Common myeloid progenitor, CD34-positive (primary cell): ENCODE measurements at regions not wholly inside any gene's neighbourhood (a gene's known extent, or its start where the extent isn't known, plus 50 kb on each side); places are given as distances from the start of the nearest gene placed in this dataset.

Experiments
- CTCF ChIA-PET: fragments of 350-600 bp; sonication (Branson Sonifier 250); formaldehyde crosslinking; loops from one replicate; lab custom pipeline; 2021; ENCODE audit warnings: antibody characterized with exemption; lab: Charles Lee
- POLR2A ChIA-PET: fragments of 350-600 bp; sonication (Branson Sonifier 250); formaldehyde crosslinking; loops from one replicate; lab custom pipeline; 2021; ENCODE audit warnings: antibody characterized with exemption; lab: Charles Lee
- DNase-seq, 3 donors: peaks; one replicate each; pipeline versions ENCODE4 v3.0.0 to v3.0.0-alpha.2; 2013
- H3K27ac ChIP-seq, 2 experiments: 1 replicate in 1 of 2; 2 replicates in 1 of 2; pipeline ENCODE4 v1.7.0; 2013; ENCODE audit warnings: inconsistent platforms in 2 of 2, low read length in 2 of 2, mild to moderate bottlenecking in 2 of 2, low read depth in 1 of 2, moderate library complexity in 1 of 2; ENCODE audit not compliant: severe bottlenecking in 2 of 2, insufficient read depth in 1 of 2, poor library complexity in 1 of 2
- H3K27me3 ChIP-seq, 5 experiments: replicated peaks in 2 of 5; 1 replicate in 3 of 5; 2 replicates in 2 of 5; pipeline versions ENCODE4 v1.6.1 to v1.7.0; 2013; ENCODE audit warnings: low read length in 4 of 5, mild to moderate bottlenecking in 2 of 5, moderate library complexity in 2 of 5, inconsistent platforms in 1 of 5; ENCODE audit not compliant: insufficient read depth in 5 of 5, control insufficient read depth in 4 of 5
- H3K36me3 ChIP-seq, 4 experiments: 1 replicate in 2 of 4; 2 replicates in 2 of 4; pipeline versions ENCODE4 v1.6.1 to v1.7.0; 2013; ENCODE audit warnings: low read length in 3 of 4, control low read depth in 1 of 4, mild to moderate bottlenecking in 1 of 4; ENCODE audit not compliant: control insufficient read depth in 4 of 4, insufficient read depth in 4 of 4
- H3K4me1 ChIP-seq, 4 experiments: 1 replicate in 3 of 4; 2 replicates in 1 of 4; pipeline versions ENCODE4 v1.6.1 to v1.7.1; 2013; ENCODE audit warnings: low read length in 3 of 4, mild to moderate bottlenecking in 3 of 4, control low read depth in 1 of 4, inconsistent platforms in 1 of 4, moderate library complexity in 1 of 4; ENCODE audit not compliant: control insufficient read depth in 4 of 4, insufficient read depth in 4 of 4; ENCODE audit errors: control extremely low read depth in 1 of 4
- H3K4me3 ChIP-seq, 7 experiments: 1 replicate in 4 of 7; 2 replicates in 3 of 7; pipeline versions ENCODE4 v1.5.1 to v1.7.0; 2013; ENCODE audit warnings: mild to moderate bottlenecking in 7 of 7, low read length in 6 of 7, moderate library complexity in 6 of 7, inconsistent platforms in 2 of 7, low read depth in 2 of 7, control low read depth in 1 of 7; ENCODE audit not compliant: insufficient read depth in 4 of 7, control insufficient read depth in 1 of 7; ENCODE audit errors: extremely low read depth in 1 of 7
- H3K9me3 ChIP-seq, 5 experiments: 1 replicate in 4 of 5; 2 replicates in 1 of 5; pipeline versions ENCODE4 v1.6.1 to v1.7.1; 2013; ENCODE audit warnings: low read length in 4 of 5, mild to moderate bottlenecking in 2 of 5, inconsistent platforms in 1 of 5, low read depth in 1 of 5, moderate library complexity in 1 of 5; ENCODE audit not compliant: control insufficient read depth in 4 of 5, insufficient read depth in 2 of 5; ENCODE audit errors: control extremely low read depth in 1 of 5
- WGBS: methylation state at CpG from one replicate; pipeline ENCODE4 v1.1.5; 2013; ENCODE audit not compliant: insufficient coverage; 5-methylcytosine and 5-hydroxymethylcytosine counted together

DNA sequence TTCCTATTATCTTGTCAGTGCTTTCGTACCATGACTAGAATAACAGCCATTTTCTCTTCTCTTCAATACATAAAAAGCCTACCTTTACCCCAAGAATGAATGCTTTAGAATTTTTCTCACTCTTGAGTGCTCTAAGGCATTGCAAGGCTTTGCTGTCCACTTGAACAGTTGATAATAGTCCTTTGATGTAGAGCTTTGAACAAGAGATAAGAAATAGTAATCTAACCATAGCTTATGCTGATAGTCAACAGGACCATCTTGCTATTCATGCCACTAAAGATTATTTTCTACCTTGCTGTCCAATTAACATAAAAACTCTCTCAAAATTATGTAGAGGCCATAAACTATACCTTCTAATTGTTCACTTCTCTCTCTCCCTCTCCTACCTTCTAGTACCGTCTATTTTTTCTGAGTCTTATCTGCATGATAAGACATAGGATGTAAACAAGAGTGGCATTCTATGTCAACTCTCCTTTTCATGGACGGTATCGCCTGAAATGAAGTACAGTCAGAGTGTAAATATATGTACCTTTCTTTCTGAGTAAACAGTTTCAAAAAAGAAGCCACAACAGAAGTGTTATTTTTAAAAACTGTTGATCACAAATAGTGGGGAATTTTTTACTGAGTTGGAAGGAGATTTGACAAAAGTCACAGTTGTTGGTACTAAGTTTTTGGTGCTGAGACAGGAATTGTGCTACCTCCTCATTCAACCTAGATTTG, 297.9 kb downstream of the NDFIP2 start:
- ChIA-PET POLR2A (no interaction called here), CTCF (interaction anchor here (0.7 to 3.4 kb wide), 3 partner anchors 13 to 585 kb away, joined by 3 to 19 read pairs (median 3); no protein-coding TSS in a partner anchor)
- DNase-seq, result no peak
- WGBS, result 100% methylated on average over 1 of the region's 4 CpGs
- Histone ChIP-seq H3K27ac (no peak overlapping the region), H3K9me3 (no peaks in the 10 kb centered on the region), H3K27me3 (no peaks in the 10 kb centered on the region), H3K4me3 (no peak overlapping the region), H3K36me3 (no peaks in the 10 kb centered on the region), H3K4me1 (peaks cover 0 to 5% (median 0%) of the 10 kb centered on the region in 4 experiments)

DNA sequence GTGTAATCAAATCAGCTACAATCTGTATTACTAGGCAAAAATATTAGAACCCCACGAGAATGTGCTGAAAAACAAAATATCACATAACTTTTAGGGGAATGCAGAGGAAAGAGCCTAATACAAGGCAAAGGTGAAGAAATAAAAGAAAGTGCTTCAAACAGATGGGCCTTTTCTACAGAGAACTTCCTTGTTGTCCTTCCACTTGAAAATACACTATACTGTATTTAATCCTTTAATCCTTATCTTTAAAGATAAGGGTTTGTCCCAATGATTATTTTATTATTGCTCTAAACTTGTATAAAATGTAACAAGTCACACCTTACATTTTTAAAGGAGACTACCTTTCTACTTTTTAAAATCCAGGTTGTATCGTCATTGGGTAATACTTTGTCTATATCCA, 296.5 kb downstream of the NDFIP2 start:
- CTCF ChIA-PET, result interaction anchor here (3.4 kb wide), 1 partner anchor 586 kb away, joined by 19 read pairs; no protein-coding TSS in a partner anchor
- no peak for DNase-seq
- WGBS, result no CpG with 5 or more reads among the region's 2 CpGs

DNA sequence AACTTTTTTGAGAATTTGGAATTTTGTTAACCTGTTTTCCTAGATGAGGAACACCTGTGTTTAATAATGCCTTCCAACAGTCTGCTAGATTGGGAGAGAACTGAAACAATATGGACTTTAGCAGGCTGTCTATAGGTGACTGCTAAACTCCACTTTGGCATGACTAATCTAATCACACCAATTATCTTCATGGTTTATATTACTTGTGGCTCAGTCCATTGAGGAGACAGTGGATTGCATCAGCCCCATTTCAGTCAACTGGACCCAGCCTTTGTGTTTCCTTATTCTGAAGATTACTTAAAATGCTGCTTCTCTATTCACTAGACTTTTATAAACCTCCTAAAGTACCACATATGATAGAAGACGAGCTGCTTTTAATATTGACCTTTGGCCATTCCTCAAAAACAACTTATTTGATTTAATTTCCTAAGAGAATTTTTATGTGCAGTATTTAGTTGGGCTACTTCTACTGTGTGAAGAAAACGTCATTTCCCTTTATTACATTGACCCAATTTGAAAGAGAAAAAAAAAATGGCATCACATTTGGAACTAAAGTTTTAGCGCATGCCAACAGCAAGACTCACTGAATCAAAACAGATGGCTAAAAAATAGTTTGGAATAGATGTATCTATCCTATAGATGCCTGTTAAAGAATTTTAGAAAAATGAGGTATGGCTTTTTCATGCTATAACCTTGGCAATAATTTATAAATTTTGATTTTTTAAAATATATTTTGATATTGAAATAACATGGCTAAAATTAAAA, 295.8 kb downstream of the NDFIP2 start:
- Histone ChIP-seq H3K36me3 (no peaks in the 10 kb centered on the region), H3K4me3 (no peak overlapping the region), H3K27me3 (no peaks in the 10 kb centered on the region), H3K27ac (no peak overlapping the region), H3K4me1 (no peaks in the 10 kb centered on the region), H3K9me3 (peaks cover 0 to 1% (median 0%) of the 10 kb centered on the region in 5 experiments)
- ChIA-PET POLR2A (no interaction called here), CTCF (interaction anchor here (0.7 to 3.4 kb wide), 9 partner anchors 12 to 1241 kb away, joined by 3 to 19 read pairs (median 3); no protein-coding TSS in a partner anchor)
- peak in 2 of 3 donors; percentile 21 to 25 for DNase-seq
- WGBS, result 100% methylated on average over 1 of the region's 3 CpGs

More for the DNA sequence above, 296.5 kb downstream of the NDFIP2 start:
- no peak overlapping the region for H3K4me3 ChIP-seq
- H3K27ac ChIP-seq, result no peak overlapping the region
- H3K36me3 ChIP-seq, result no peaks in the 10 kb centered on the region
- POLR2A ChIA-PET, result no interaction called here
- no peaks in the 10 kb centered on the region for H3K27me3 ChIP-seq
- H3K9me3 ChIP-seq, result no peaks in the 10 kb centered on the region
- H3K4me1 ChIP-seq, result no peaks in the 10 kb centered on the region

DNA sequence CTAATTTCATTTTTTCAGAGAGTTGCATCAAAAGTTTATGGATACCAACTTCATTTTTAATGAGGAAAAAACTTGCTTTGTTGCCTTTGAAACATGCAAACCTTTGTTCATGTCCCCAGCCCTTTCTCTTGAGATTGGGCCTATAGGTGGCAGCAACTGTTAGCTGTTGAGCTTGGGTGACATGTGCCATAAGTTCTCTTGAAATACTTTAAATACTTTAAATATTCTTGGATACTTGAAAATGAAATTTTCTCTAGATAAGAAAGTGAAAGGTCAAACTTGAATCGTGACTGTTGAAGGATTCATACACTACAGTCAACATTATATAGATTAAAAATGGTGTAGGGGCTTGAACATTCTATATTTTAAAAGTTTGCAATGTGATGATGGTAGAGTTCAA, 294.9 kb downstream of the NDFIP2 start:
- Histone ChIP-seq H3K27me3 (no peaks in the 10 kb centered on the region), H3K9me3 (peaks cover 0 to 4% (median 0%) of the 10 kb centered on the region in 5 experiments), H3K4me3 (no peak overlapping the region), H3K27ac (no peak overlapping the region), H3K4me1 (no peaks in the 10 kb centered on the region), H3K36me3 (no peaks in the 10 kb centered on the region)
- POLR2A ChIA-PET, result no interaction called here
- no CpG with 5 or more reads among the region's 1 CpG for WGBS
- DNase-seq, result peak; percentile 72 to 87 (median 84)
- CTCF ChIA-PET, result interaction anchor here (1.0 to 3.4 kb wide), 8 partner anchors 12 to 1242 kb away, joined by 3 to 19 read pairs (median 4); partner anchors contain the start of gene SPRY2

DNA sequence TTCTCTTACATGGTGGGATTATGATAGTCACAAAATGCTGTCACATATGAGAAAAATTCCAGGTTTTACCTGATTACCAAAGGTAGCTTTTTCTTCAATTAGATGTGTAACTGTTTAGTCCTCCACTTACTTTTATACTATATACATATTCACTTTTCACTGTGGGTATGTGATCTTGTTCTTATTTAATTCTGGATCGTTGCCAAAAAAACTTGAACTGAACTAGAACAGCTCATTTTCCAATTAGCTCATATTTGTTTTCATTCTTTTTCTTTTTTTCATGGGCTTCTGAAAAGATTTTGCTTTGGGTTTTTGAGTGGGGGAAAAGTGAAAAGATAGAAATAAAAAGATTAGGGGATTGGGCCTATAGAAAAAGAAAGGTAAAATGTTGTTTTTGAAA, 291.9 kb downstream of the NDFIP2 start:
- no CpG with 5 or more reads among the region's 1 CpG for WGBS
- CTCF ChIA-PET, result interaction anchor here (2.5 kb wide), 1 partner anchor 566 kb away, joined by 5 read pairs; no protein-coding TSS in a partner anchor
- no peaks in the 10 kb centered on the region for H3K36me3 ChIP-seq

DNA sequence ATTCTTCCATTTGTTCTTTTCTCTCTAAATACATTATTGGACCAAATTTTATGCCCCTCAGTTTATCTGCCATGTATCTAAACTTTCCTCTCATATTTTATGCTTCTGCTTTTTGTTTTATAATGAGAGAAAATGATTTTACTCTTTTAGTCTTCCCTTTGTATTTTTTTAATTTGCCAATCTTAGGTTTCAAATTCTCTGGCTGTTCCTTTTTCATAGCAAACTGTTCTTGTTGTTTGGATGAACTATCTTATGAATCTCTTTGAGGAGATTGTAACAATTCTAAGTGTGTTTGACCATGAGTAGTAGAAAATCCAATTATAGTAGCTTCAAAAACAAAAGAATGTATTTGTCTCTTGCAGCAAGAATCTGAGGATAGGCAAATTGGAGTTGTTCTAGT, 290.5 kb downstream of the NDFIP2 start:
- no peaks in the 10 kb centered on the region for H3K36me3 ChIP-seq
- H3K9me3 ChIP-seq, result peaks cover 0 to 4% (median 0%) of the 10 kb centered on the region in 5 experiments
- no peaks in the 10 kb centered on the region for H3K4me1 ChIP-seq
- ChIA-PET POLR2A (no interaction called here), CTCF (interaction anchor here (0.7 to 1.0 kb wide), 2 partner anchors 571 to 595 kb away, joined by 3 to 4 read pairs; no protein-coding TSS in a partner anchor)
- DNase-seq, result no peak
- no peak overlapping the region for H3K27ac ChIP-seq
- H3K4me3 ChIP-seq, result no peak overlapping the region
- no peaks in the 10 kb centered on the region for H3K27me3 ChIP-seq

More for the DNA sequence above, 291.9 kb downstream of the NDFIP2 start:
- H3K4me3 ChIP-seq, result no peak overlapping the region
- POLR2A ChIA-PET, result interaction anchor here (0.7 kb wide), 1 partner anchor 11 kb away, joined by 4 read pairs; no protein-coding TSS in a partner anchor
- DNase-seq, result no peak
- no peak overlapping the region for H3K27ac ChIP-seq
- peaks cover 0 to 4% (median 0%) of the 10 kb centered on the region in 5 experiments for H3K9me3 ChIP-seq
- no peaks in the 10 kb centered on the region for H3K27me3 ChIP-seq
- no peaks in the 10 kb centered on the region for H3K4me1 ChIP-seq
